WTC11 (cell line): ENCODE measurements at regions not wholly inside any gene's neighbourhood (a gene's known extent, or its start where the extent isn't known, plus 50 kb on each side); places are given as distances from the start of the nearest gene placed in this dataset.

Source experiments
- ATAC-seq: fragments of 200-7000 bp; cut with Tn5 transposase; 2 replicates; pipeline ENCODE4 v1.10.0; 2021; ENCODE audit warnings: mild to moderate bottlenecking, moderate library complexity
- CTCF ChIA-PET: fragments of 300-600 bp; sonication (Branson Sonifier 250); formaldehyde crosslinking; loops from one replicate; lab custom pipeline; 2021; ENCODE audit warnings: antibody characterized with exemption; lab: Charles Lee
- POLR2A ChIA-PET: fragments of 350-600 bp; sonication (Branson Sonifier 250); formaldehyde crosslinking; loops from one replicate; lab custom pipeline; 2021; ENCODE audit warnings: antibody characterized with exemption; lab: Charles Lee
- DNase-seq: peaks from one replicate; pipeline ENCODE4 v3.0.0; 2021; ENCODE audit warnings: low spot score
- H3K27ac Mint-ChIP-seq: 2 replicates; pipeline ENCODE4 v1.8.0; 2021; ENCODE audit warnings: mixed read lengths
- H3K27me3 Mint-ChIP-seq: 2 replicates; pipeline ENCODE4 v1.8.0; 2021; ENCODE audit warnings: low read depth, mild to moderate bottlenecking, moderate library complexity, mixed read lengths
- H3K36me3 Mint-ChIP-seq: 2 replicates; pipeline ENCODE4 v1.8.0; 2021; ENCODE audit warnings: mixed read lengths
- H3K4me1 Mint-ChIP-seq: 2 replicates; pipeline ENCODE4 v1.8.0; 2022; ENCODE audit warnings: mixed read lengths
- H3K4me3 Mint-ChIP-seq: 2 replicates; pipeline ENCODE4 v1.8.0; 2021; ENCODE audit warnings: mild to moderate bottlenecking, moderate library complexity, mixed read lengths
- H3K9me3 Mint-ChIP-seq: 2 replicates; pipeline ENCODE4 v1.8.0; 2021; ENCODE audit warnings: mixed read lengths
- AFF4 ChIP-seq: sonication (generic); formaldehyde crosslinking; IDR thresholded peaks from 2 replicates; pipeline ENCODE4 v1.8.1; 2023; ENCODE audit warnings: mild to moderate bottlenecking, missing genetic modification reagents, borderline replicate concordance
- FOXP1 ChIP-seq: sonication (generic); formaldehyde crosslinking; IDR thresholded peaks from 2 replicates; pipeline ENCODE4 v1.8.0; 2022; ENCODE audit warnings: missing genetic modification reagents, mild to moderate bottlenecking, moderate library complexity, borderline replicate concordance
- JAZF1 ChIP-seq: fragments of 250-450 bp; sonication (Bioruptor Pico); IDR thresholded peaks from 2 replicates; pipeline ENCODE4 v1.9.0; 2021; ENCODE audit warnings: moderate library complexity, mild to moderate bottlenecking, inconsistent platforms
- JUN ChIP-seq: sonication (generic); formaldehyde crosslinking; IDR thresholded peaks from 2 replicates; pipeline ENCODE4 v1.8.0; 2023; ENCODE audit warnings: mild to moderate bottlenecking, missing genetic modification reagents
- KAT7 ChIP-seq: sonication (generic); formaldehyde crosslinking; IDR thresholded peaks from 2 replicates; pipeline ENCODE4 v1.8.1; 2023; ENCODE audit warnings: missing genetic modification reagents, mild to moderate bottlenecking, borderline replicate concordance
- NFYB ChIP-seq: sonication (generic); formaldehyde crosslinking; conservative IDR thresholded peaks from 2 replicates; pipeline ENCODE4 v1.8.0; 2022; ENCODE audit warnings: low read depth, missing genetic modification reagents
- NR3C1 ChIP-seq: sonication (generic); formaldehyde crosslinking; conservative IDR thresholded peaks from 2 replicates; pipeline ENCODE4 v1.8.1; 2023; ENCODE audit warnings: low read depth, mild to moderate bottlenecking, missing genetic modification reagents
- SMAD3 ChIP-seq: sonication (generic); formaldehyde crosslinking; IDR thresholded peaks from 2 replicates; pipeline ENCODE4 v1.8.0; 2022; ENCODE audit warnings: missing genetic modification reagents, mild to moderate bottlenecking, borderline replicate concordance
- TEAD1 ChIP-seq: sonication (generic); formaldehyde crosslinking; IDR thresholded peaks from 2 replicates; pipeline ENCODE4 v1.8.0; 2022; ENCODE audit warnings: mild to moderate bottlenecking, missing genetic modification reagents
- USF1 ChIP-seq: sonication (generic); formaldehyde crosslinking; IDR thresholded peaks from 2 replicates; pipeline ENCODE4 v1.8.0; 2022; ENCODE audit warnings: mild to moderate bottlenecking, missing genetic modification reagents
- USF2 ChIP-seq: sonication (generic); formaldehyde crosslinking; IDR thresholded peaks from 2 replicates; pipeline ENCODE4 v1.8.1; 2023; ENCODE audit warnings: mild to moderate bottlenecking, missing genetic modification reagents, moderate library complexity
- ZBTB21 ChIP-seq: sonication (generic); formaldehyde crosslinking; IDR thresholded peaks from 2 replicates; pipeline ENCODE4 v1.8.1; 2023; ENCODE audit warnings: mild to moderate bottlenecking, missing genetic modification reagents, borderline replicate concordance
- ZBTB43 ChIP-seq: sonication (generic); formaldehyde crosslinking; IDR thresholded peaks from 2 replicates; pipeline ENCODE4 v1.8.1; 2023; ENCODE audit warnings: mild to moderate bottlenecking, missing genetic modification reagents
- ZMAT4 ChIP-seq: fragments of 250-450 bp; sonication (Bioruptor Pico); IDR thresholded peaks from 2 replicates; pipeline ENCODE4 v1.9.0; 2021; ENCODE audit warnings: mild to moderate bottlenecking
- ZNF416 ChIP-seq: fragments of 250-450 bp; sonication (Bioruptor Pico); IDR thresholded peaks from 2 replicates; pipeline ENCODE4 v1.9.0; 2021; ENCODE audit warnings: mild to moderate bottlenecking, inconsistent platforms

- ATAC-seq (peak; percentile 49), DNase-seq (no peak)
- Mint-ChIP-seq H3K36me3 (no peaks in the 10 kb centered on the region), H3K4me3 (no peak overlapping the region), H3K27ac (no peak overlapping the region), H3K4me1 (peaks cover 72% of the 10 kb centered on the region), H3K27me3 (no peaks in the 10 kb centered on the region), H3K9me3 (no peaks in the 10 kb centered on the region)
- TF ChIP-seq JUN: no peak
- no peak for TF ChIP-seq ZBTB43 (CRISPR knock-in tag)
- ChIA-PET POLR2A (no interaction called here), CTCF (interaction anchor here (0.6 to 1.4 kb wide), 3 partner anchors 13 to 626 kb away, joined by 3 read pairs; no protein-coding TSS in a partner anchor)
These were observed 631.2 kb upstream of the EPHA7 start for GRCh38 chr6:94050515-94050914.

GRCh38 chr6:94049001-94049400 is 629.6 kb upstream of the EPHA7 start:
- ChIA-PET CTCF (interaction anchor here (1.7 kb wide), 1 partner anchor 17 kb away, joined by 5 read pairs; no protein-coding TSS in a partner anchor), POLR2A (no interaction called here)
- Mint-ChIP-seq H3K36me3 (no peaks in the 10 kb centered on the region), H3K27ac (peak overlapping the region; percentile 8; the same call in 1 of the 2 replicates), H3K9me3 (no peaks in the 10 kb centered on the region), H3K27me3 (no peaks in the 10 kb centered on the region), H3K4me1 (peaks cover 74% of the 10 kb centered on the region), H3K4me3 (peak overlapping the region; percentile 2; the same call in 1 of the 2 replicates)
- DNase-seq: no peak
- no peak for ATAC-seq
- TF ChIP-seq AFF4 (CRISPR knock-in tag): no peak
- TF ChIP-seq NFYB (CRISPR knock-in tag): no peak
- no peak for TF ChIP-seq ZBTB21 (CRISPR knock-in tag)
- no peak for TF ChIP-seq ZNF416 (CRISPR knock-in tag)
- TF ChIP-seq KAT7: no peak
- TF ChIP-seq JAZF1 (CRISPR knock-in tag): no peak
- no peak for TF ChIP-seq USF2
- TF ChIP-seq FOXP1 (CRISPR knock-in tag): no peak
- no peak for TF ChIP-seq NR3C1 (CRISPR knock-in tag)
- no peak for TF ChIP-seq USF1
- TF ChIP-seq ZMAT4 (CRISPR knock-in tag): no peak
- TF ChIP-seq TEAD1: no peak
- TF ChIP-seq SMAD3 (CRISPR knock-in tag): no peak
